ENCODE measurements at regions not wholly inside any gene's neighbourhood (a gene's known extent, or its start where the extent isn't known, plus 50 kb on each side); places are given as distances from the start of the nearest gene placed in this dataset.

- Mint-ChIP-seq H3K9me3 (ENCODE audit: unreplicated experiment) (peaks cover 19% of the 10 kb centered on the region), H3K4me3 (ENCODE audit: unreplicated experiment) (no peak overlapping the region), H3K27me3 (ENCODE audit: unreplicated experiment) (peaks cover 5% of the 10 kb centered on the region), H3K27ac (ENCODE audit: unreplicated experiment) (peak overlapping the region; percentile 46), H3K36me3 (ENCODE audit: unreplicated experiment) (peaks cover 5% of the 10 kb centered on the region), H3K4me1 (ENCODE audit: low read depth, unreplicated experiment) (peaks cover 42% of the 10 kb centered on the region)
- DNase-seq, result no peak
- TF ChIP-seq CTCF (IDR thresholded peaks at IDR 0.05; ENCODE audit: partially characterized antibody, unreplicated experiment), result no peak
Observed at GRCh38 chr18:10299643-10300042, 154.8 kb upstream of the APCDD1 start.

GRCh38 chr18:10300739-10301138, 153.7 kb upstream of the APCDD1 start:
- Mint-ChIP-seq H3K36me3 (ENCODE audit: unreplicated experiment) (peaks cover 5% of the 10 kb centered on the region), H3K27ac (ENCODE audit: unreplicated experiment) (no peak overlapping the region), H3K27me3 (ENCODE audit: unreplicated experiment) (peaks cover 3% of the 10 kb centered on the region), H3K4me1 (ENCODE audit: low read depth, unreplicated experiment) (peaks cover 41% of the 10 kb centered on the region), H3K4me3 (ENCODE audit: unreplicated experiment) (no peak overlapping the region), H3K9me3 (ENCODE audit: unreplicated experiment) (peaks cover 20% of the 10 kb centered on the region)
- TF ChIP-seq CTCF (IDR thresholded peaks at IDR 0.05; ENCODE audit: partially characterized antibody, unreplicated experiment), result no peak
- no peak for DNase-seq

- Mint-ChIP-seq H3K4me1 (ENCODE audit: low read depth, unreplicated experiment) (peaks cover 40% of the 10 kb centered on the region), H3K9me3 (ENCODE audit: unreplicated experiment) (peaks cover 20% of the 10 kb centered on the region), H3K36me3 (ENCODE audit: unreplicated experiment) (peaks cover 5% of the 10 kb centered on the region), H3K4me3 (ENCODE audit: unreplicated experiment) (no peak overlapping the region), H3K27me3 (ENCODE audit: unreplicated experiment) (peaks cover 3% of the 10 kb centered on the region), H3K27ac (ENCODE audit: unreplicated experiment) (peak overlapping the region; percentile 29)
- no peak for DNase-seq
- TF ChIP-seq CTCF (IDR thresholded peaks at IDR 0.05; ENCODE audit: partially characterized antibody, unreplicated experiment), result no peak
Observed at GRCh38 chr18:10301831-10302483, 152.5 kb upstream of the APCDD1 start.

GRCh38 chr18:10303171-10303570, 151.3 kb upstream of the APCDD1 start:
- Mint-ChIP-seq H3K27ac (ENCODE audit: unreplicated experiment) (peak overlapping the region; percentile 10), H3K36me3 (ENCODE audit: unreplicated experiment) (peaks cover 5% of the 10 kb centered on the region), H3K4me1 (ENCODE audit: low read depth, unreplicated experiment) (peaks cover 40% of the 10 kb centered on the region), H3K9me3 (ENCODE audit: unreplicated experiment) (peaks cover 19% of the 10 kb centered on the region), H3K27me3 (ENCODE audit: unreplicated experiment) (peaks cover 2% of the 10 kb centered on the region), H3K4me3 (ENCODE audit: unreplicated experiment) (no peak overlapping the region)
- DNase-seq, result no peak
- TF ChIP-seq CTCF (IDR thresholded peaks at IDR 0.05; ENCODE audit: partially characterized antibody, unreplicated experiment), result no peak

- DNase-seq, result no peak
- TF ChIP-seq CTCF (IDR thresholded peaks at IDR 0.05; ENCODE audit: partially characterized antibody, unreplicated experiment), result no peak
- peak overlapping the region; percentile 31 for H3K27ac Mint-ChIP-seq (ENCODE audit: unreplicated experiment)
- peaks cover 2% of the 10 kb centered on the region for H3K27me3 Mint-ChIP-seq (ENCODE audit: unreplicated experiment)
- H3K36me3 Mint-ChIP-seq (ENCODE audit: unreplicated experiment), result peaks cover 5% of the 10 kb centered on the region
- no peak overlapping the region for H3K4me3 Mint-ChIP-seq (ENCODE audit: unreplicated experiment)
- peaks cover 14% of the 10 kb centered on the region for H3K9me3 Mint-ChIP-seq (ENCODE audit: unreplicated experiment)
- H3K4me1 Mint-ChIP-seq (ENCODE audit: low read depth, unreplicated experiment), result peaks cover 29% of the 10 kb centered on the region
Observed at GRCh38 chr18:10304853-10305252, 149.6 kb upstream of the APCDD1 start.

All from glutamatergic neuron (in vitro differentiated cells).